Stimulated activated CD4-positive, alpha-beta T cell treated with anti-CD3 and anti-CD28 coated beads, Interleukin-1b, Interleukin-23, amount 100 ng/mL, for 1 hour (primary cell): ENCODE measurements at regions not wholly inside any gene's neighbourhood (a gene's known extent, or its start where the extent isn't known, plus 50 kb on each side); places are given as distances from the start of the nearest gene placed in this dataset.
"Not testable (repeated sequence)": the region's sequence is repeated elsewhere in the genome, so short reads cannot be mapped to it uniquely, and the experiment has no call there.

ENCODE experiments used
- DNase-seq, 2 donors: peaks; one replicate each; pipeline ENCODE4 v3.0.0-alpha.2; 2020; ENCODE audit warnings: low read depth in 2 of 2

DNA sequence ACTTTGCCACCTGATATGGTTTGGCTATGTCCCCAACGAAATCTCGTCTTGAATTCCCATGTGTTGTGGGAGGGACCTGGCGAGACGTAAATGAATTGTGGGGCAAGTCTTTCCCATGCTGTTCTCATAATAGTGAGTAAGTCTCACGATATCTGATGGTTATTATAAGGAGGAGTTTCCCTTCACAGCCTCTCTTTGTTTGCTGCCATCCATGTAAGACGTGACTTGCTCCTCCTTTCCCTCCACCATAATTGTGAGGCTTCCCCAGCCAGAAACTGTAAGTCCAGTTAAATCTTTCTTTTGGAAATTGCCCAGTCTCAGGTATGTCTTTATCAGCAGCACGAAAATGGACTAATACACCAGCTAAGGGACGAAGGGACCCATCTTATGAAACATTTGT is 1303.3 kb downstream of the SUCLG1 start:
- no peak for DNase-seq

DNA sequence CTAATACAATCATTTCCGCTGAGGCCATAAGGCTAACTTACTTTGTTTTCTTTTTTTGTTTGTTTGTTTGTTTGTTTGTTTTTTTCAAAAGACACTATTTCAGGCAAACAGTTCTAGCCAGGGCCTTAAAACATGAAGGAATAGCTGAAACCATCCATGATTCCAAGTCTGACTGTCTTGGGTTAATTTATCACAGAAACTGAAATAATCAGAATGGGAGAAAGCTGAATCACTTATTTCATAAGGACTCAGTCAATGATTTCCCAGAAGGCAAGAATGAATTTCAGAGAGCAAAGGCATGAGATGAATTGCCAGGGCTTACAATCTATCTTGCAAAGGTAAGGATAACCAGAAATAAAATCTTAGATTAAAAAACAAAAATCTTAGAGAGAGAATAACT is 1315.1 kb downstream of the SUCLG1 start:
- DNase-seq, result no peak

DNA sequence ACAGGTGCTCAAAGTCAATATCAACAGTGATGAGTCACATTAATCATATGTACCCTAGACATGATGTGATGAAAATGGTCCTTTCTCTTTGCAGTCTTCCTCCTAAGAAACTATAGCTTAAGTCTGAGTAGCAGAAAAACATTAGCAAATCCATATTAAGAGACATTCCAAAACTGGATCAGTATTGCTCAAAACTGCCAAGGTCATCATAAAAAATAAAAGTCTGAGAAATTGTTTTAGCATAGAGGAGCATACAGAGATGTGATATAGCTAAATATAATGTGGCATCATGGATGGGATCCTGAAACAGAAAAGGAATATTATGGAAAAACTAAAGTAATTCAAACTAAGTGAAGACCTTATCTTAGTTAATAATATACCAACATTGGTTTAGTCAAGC is 1316.1 kb downstream of the SUCLG1 start:
- no peak for DNase-seq

DNA sequence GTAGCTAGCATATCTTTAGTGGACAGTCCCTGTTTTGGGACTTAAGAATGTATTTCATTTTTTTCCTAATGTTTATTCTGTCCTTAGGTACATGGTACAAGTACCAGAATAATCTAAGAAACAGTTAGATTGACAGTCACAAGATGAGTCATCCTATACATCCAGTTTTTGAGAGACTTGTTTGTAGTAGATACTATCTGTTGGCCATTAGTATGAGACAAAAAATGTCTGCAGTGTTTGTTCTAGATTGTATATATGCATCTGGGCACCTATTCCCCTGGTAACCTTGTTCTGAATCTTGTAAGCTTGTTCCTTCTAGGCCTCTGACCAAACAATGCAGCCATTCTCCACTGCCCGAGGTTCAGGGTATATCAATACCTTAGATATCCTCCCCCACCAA is 1343.5 kb downstream of the SUCLG1 start:
- DNase-seq, result no peak

DNA sequence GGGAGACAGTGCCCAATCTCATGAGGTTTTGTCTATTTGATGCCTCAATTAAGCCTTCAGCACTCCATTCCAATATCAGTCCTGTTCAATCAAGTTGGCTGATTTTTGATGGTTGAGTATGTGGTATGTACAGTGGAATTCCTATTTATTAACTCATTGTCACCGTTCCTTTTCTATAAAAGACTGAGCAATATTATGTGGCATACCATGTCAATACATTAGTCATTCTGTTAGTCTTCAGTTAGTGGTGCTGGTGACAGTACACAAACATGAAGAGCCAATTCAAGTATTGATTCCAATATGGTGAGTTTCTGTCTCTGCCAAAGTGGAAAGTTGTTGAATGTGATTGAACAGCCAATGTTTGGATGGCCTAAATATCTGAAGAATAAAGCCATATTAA is 1343.9 kb downstream of the SUCLG1 start:
- no peak for DNase-seq

DNA sequence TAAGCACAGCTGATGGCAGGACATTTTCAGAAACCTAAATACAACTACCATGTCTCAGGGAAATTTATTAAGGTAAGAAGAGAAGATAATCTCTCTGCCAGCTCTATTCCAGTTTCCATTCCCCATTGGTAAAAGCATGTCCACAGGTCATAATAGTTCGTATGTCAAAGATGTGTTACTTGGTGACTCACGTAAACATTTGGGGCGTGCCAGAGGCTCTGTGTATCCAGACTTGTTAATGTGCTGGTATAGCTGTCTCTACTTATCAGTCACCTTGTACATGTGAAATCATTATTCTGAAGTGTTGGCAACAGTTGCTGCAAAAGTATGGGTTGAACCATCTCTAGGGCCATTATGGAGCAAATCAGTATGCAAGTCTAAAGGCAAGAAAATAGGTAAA is 1345.1 kb downstream of the SUCLG1 start:
- DNase-seq, result no peak

DNA sequence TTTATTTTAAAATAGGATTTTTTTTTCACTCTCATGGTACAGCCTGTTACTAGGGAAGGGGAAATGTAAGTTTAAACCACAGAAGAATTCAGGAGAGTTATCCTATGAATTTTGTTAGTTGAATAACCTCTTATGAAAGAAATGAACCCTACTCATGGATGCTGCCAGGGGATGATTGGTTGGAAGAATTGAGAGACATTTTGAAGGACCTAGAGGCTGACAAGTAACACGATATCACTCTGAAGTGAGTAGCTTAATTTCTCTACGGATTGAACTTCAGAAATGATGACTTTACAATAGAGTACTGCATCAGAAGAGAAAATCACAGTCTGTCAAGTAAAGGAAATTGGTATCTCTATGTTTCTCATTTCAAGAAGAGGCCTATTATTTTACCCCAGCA is 1346.2 kb downstream of the SUCLG1 start:
- DNase-seq, result no peak

DNA sequence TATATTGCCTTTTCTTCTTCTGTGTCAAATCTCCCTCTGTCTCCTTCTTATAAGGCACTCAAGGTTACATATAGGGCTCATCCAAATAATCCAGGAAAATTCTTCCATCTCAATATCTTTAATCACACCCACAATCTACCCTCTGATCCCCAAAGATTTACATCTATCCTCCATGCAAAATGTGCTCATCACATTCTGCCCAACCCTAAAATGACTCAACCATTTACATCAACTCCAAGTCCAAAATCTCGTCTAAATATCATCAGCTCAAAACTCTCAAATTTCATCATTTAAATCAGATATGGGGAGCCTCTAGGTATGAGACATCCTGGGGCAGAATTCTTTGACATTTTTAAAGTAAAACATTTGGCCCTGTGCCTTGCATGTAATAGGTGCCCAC is 1349.8 kb downstream of the SUCLG1 start:
- DNase-seq, result no peak

DNA sequence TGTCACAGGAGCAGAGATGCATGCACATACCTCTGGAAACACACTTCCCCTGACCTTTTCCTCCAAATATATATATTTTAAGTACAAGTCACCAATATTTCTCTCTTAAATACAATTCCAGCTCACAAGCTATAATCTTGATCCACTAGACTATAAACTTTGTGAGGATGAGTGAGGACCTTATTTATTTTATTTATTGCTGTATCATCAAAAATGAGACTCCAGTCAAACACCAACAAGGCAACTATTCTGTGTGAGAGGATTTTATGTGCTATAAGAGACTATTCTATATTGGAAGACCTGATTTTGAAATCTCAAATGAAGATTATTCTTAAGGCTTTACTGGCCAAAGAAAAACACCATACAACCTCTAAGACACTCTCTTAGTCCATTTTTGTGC is 1352.2 kb downstream of the SUCLG1 start:
- DNase-seq, result no peak

DNA sequence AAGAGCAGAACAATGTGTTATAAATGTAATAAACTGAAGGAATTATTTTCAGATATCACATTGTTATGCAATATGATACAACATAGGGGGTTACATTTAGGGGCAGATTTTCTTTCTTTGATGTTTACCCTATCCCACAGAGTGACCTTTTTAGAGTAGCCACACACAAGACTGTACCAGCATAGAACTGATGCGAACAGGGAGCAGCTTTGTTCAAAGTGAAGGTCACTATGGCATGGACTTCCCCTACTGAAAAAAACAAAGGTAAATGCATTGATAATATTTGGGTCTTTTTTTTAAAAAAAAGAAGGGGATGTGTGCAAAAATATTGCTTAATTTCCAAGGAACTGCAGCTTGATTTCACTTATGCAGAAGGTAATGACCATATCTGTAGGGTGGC is 1354.9 kb downstream of the SUCLG1 start:
- DNase-seq, result no peak

DNA sequence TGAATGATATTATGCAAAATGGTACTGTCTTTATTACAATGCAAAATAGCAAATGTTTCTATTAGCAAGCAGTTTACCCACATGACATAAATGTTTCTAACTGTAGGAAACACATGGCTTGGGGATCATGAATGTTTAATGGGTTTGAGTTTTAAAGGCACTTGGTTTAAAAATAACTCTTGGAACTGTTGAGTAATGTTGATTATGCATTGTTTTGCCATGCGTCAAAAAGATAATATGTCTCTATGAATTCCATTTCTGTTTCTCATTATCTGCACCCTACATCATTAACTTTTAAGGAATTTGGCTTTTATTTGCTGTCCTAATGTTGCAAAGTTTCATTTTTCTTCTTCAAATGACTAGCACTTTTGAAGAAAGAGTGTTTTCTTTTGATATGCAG is 1355.5 kb downstream of the SUCLG1 start:
- no peak for DNase-seq

DNA sequence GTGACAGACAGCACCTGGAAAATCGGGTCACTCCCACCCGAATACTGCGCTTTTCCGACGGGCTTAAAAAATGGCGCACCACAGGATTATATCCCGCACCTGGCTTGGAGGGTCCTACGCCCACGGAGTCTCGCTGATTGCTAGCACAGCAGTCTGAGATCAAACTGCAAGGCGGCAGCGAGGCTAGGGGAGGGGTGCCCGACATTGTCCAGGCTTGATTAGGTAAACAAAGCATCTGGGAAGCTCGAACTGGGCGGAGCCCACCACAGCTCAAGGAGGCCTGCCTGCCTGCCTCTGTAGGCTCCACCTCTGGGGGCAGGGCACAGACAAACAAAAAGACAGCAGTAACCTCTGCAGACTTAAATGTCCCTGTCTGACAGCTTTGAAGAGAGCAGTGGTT is 1370.0 kb downstream of the SUCLG1 start:
- not testable (repeated sequence) for DNase-seq

DNA sequence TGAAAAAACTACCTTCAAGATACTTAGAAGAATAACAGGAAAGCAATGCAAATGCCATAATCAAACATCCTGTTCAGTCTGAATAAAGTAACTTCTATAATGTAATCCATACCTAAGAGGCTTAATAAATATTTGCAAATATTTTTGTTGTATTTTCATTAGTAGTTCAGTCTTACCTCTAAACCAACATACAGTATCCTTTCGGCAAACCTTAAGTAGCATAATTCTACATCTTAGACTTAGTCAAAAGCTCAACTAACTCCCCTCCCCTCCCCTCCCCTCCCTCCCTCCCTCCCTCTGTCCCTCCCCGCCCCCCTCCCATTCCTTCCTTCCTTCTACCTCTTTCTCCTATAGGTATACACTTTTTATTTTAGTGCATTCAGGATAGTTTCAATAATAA is 1373.2 kb downstream of the SUCLG1 start:
- DNase-seq, result no peak

DNA sequence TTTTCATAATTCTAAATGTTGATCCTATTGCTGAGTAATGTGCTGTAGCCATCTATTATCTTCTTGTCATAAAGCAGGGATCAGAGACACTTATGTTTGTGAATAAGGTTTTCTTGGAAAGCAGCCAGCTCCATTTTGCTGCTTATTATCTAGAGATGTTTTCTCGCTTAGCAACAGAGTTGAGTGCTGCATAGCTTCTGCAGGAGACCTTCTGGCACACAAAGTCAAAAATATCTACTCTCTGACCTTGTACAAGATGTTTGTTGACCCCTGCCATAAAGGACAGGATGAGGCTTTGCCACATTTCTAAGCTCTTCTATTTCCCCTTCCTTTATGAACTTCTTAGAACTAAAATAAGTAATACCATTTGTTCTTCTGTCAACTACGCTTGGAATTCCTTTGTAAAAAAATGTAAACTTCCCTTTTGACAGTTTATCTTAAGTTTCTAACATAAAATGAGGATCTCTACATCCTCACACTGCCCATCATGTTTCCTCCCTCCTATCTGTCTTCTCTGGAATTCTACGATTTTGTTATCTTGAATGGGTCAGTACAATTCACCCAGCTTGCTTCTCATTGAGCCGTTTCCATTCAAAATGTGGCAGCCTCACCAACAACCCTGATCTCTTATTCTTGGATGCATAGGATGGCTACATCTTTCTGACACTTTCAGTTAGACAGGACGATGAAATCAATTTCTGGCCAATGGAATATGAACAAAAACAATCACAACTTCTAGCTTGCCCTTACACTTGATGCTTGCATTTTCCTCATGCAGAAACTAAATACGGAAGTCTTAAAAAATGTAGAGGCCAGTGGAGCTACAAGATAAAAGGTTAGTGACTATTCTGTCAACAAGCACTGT is 1377.0 kb downstream of the SUCLG1 start:
- DNase-seq, result no peak

DNA sequence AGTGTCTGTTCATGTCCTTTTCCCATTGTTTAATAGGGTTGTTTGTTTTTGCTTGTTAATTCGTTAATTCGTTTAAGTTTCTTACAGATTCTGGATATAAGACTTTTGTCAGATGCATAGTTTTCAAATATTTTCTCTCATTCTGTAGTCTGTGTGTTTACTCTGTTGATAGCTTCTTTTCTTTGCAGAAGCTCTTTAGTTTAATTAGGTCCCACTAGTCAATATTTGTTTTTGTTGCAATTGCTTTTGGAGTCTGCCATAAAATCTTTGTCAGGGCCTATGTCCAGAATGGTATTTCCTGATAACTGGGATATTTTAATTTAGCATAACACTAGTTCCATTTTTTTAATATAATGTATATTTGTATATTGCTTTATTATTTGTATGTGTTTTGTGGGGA is 1380.1 kb downstream of the SUCLG1 start:
- DNase-seq, result no peak

DNA sequence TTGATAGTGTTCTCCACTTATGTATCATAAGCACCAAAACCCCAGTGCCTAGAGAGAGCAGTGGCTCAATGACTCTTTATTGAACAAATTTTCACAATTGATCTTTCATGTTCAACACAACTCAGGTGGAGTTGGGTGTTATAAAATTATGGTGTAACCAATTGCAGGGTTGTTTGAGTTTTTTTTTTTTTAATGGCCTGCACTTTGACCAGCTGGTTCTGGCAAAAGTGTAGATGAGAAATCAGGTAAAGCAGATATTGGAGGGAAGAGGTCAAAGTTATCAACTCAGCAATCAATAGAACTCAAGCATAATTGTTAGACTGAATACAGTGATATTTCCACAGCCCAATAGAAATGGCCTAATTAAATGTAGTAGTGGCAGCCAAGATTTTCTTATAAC is 1386.3 kb downstream of the SUCLG1 start:
- DNase-seq, result no peak

DNA sequence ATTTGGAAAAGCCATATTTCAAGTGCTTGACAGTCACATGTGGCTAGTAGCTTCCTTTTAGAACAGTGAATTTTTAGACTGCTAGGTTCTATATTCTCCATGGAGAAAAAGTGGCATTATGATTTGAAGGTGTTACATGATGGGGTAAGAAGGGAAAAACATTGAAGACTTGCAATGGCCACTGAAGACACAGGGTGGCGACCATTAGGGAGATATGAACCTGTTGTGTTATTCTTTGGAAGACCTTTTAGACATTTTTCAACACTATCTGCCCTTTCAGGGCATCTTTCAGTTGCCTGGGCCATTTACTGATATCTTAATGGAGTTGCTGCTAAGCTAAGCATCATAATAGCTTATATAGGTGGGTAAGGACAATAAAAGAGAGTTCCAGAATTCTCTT is 1387.2 kb downstream of the SUCLG1 start:
- no peak for DNase-seq

DNA sequence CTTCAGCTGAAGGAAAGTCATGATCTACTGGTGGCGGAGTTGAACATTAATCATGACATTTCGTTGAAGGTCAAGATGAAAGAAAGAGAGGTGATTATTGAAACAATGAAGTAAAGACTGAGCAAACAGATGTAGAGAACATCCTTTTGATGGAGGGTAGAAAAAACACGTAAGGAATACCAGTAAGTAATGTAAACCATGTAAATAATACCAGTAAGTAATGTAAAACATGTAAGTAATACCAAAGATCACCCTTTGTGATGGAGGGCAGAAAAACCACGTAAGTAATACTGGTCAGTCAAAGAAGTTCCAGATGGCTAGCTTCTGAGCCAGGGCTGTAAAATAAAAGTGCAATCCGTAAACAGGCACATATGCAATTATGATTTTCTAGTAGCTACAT is 1387.7 kb downstream of the SUCLG1 start:
- DNase-seq, result no peak

DNA sequence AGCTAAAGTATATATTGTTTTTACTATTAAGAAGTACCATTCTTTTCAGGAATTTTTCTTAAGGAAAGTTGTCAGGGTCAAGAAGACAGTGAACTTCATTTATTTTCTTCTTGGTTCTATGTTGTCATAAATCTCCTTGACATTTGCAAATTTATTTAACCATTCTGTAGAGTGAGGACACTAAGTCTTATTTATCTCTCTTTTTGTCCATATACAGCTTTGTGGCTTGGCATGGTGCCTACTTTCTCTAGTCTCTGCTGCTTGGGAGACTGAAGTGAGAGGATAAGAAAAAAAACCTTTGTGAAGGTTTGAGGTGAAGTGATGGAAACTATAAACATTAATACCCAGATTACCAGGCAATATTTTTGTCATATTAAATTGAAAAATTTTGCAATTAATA is 1389.4 kb downstream of the SUCLG1 start:
- DNase-seq, result no peak

DNA sequence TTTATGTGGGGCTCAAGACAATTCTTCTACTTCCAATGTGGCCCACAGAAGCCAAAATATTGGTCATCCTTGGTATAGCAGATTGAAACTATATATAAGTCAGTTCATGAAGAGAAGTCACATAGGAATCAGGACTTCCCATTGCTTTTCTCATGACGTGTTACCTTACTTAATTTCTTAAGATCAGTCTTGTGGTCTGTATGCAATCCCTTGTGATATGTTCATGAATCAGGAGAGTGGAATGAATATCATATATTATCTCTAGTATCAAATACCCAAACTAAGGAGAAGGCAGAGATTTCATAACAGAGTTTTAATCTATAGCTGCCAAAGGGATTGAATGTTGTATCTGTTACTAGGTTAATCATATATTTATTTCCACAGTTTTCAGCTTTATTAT is 1390.4 kb downstream of the SUCLG1 start:
- DNase-seq, result no peak

DNA sequence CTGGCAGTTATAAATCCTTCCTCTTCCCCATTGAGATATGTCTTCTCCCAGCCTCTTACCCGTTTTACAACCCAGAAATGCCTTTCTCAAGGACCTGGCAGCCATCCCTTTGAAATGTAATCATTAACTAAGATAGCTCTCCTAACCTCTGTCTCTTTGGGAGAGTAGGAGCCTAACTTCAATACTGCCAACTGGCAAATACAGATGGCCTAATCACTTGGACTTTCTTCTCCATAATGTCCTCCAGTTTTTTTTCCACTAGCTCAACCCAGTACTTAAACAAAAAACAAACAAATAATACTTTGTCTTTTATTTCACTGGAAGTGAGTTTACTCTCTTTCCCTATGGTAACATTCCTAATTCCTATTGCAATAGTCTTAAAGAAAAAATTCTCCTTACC is 1391.1 kb downstream of the SUCLG1 start:
- DNase-seq, result no peak

DNA sequence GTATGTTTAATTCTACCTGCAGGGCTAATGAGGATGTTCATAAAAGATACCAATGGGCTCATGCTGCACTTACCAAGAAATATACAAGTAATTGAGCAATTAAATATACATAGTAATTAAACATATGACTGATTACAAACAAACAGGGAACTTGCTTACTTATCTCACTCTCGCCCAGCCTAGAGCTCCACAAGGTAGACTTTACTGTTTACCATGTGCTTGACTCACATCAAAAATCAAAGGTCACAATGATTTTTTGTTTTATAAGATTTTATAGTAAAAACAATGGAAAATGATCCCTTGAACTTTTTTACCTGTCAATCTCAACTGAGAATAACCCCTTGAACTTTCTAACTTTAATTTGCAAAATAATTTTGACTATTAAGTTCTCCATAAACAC is 1395.1 kb downstream of the SUCLG1 start:
- DNase-seq, result no peak

DNA sequence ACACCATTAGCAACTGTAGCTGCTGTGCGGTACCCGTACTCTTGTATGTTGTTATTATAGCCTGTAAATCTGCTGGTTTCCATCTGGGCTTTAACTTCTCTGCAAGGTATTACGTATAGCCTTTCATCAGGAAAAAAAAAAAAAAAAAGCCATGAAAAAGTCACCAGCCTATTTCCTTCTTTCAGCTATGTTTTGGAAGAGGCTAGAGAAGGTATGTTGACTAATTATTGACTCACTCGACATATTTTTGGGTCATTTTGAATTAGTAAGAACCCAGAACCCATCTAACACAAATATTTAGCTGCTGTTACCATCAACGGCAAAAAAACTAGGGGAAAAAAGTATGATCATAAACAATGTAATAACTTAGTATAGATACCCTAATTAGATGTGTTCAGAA is 1395.6 kb downstream of the SUCLG1 start:
- no peak for DNase-seq

DNA sequence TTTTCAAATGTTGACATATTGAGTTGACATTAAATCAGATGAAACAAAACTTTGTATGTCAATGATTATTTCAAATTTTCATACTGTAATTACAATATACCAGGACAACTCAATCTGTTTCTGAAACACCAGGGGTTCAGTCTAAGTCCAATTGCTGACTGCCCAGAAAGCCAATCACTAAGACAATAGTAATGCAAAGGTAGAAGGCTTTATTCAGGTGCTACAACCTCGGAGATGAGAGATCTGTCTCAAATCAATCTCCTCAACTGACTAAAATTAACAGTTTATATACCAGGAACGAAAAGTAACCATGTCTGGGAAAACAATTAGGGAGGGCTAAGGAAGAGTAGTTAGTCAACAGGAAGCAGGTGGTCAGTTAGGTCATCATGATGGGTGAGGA is 1400.4 kb downstream of the SUCLG1 start:
- DNase-seq, result no peak
